ENCODE measurements at regions not wholly inside any gene's neighbourhood (a gene's known extent, or its start where the extent isn't known, plus 50 kb on each side); places are given as distances from the start of the nearest gene placed in this dataset.
"Not testable (repeated sequence)": the region's sequence is repeated elsewhere in the genome, so short reads cannot be mapped to it uniquely, and the experiment has no call there.

GRCh38 chr20:39745380-39745779 lies 783.2 kb downstream of the DHX35 start:
- Histone ChIP-seq H3K27ac (ENCODE audit: insufficient read depth in 1 of 2, low read depth in 1 of 2, low read length in 2 of 2, poor library complexity in 1 of 2, severe bottlenecking in 2 of 2) (no peak overlapping the region), H3K9me3 (ENCODE audit: control extremely low read depth in 1 of 5, control insufficient read depth in 4 of 5, insufficient read depth in 2 of 5, low read depth in 1 of 5, low read length in 4 of 5) (peaks cover 0 to 5% (median 0%) of the 10 kb centered on the region in 5 experiments), H3K27me3 (replicated peaks in 2 of 5; ENCODE audit: control insufficient read depth in 4 of 5, insufficient read depth in 5 of 5, low read length in 4 of 5) (no peaks in the 10 kb centered on the region), H3K4me3 (ENCODE audit: control insufficient read depth in 1 of 7, extremely low read depth in 1 of 7, insufficient read depth in 4 of 7, low read depth in 2 of 7, low read length in 6 of 7) (peak overlapping the region in 1 of 7 experiments; percentile 17), H3K36me3 (ENCODE audit: control insufficient read depth in 4 of 4, insufficient read depth in 4 of 4, low read length in 3 of 4) (no peaks in the 10 kb centered on the region), H3K4me1 (ENCODE audit: control extremely low read depth in 1 of 4, control insufficient read depth in 4 of 4, insufficient read depth in 4 of 4, low read length in 3 of 4) (no peaks in the 10 kb centered on the region)
- ChIA-PET POLR2A (no interaction called here), CTCF (no interaction called here)
- 89% methylated on average over 1 of the region's 1 CpG for WGBS (ENCODE audit: insufficient coverage)
- DNase-seq = no peak

GRCh38 chr20:39738651-39739050 lies 776.5 kb downstream of the DHX35 start:
- H3K4me3 ChIP-seq (ENCODE audit: control insufficient read depth in 1 of 7, extremely low read depth in 1 of 7, insufficient read depth in 4 of 7, low read depth in 2 of 7, low read length in 6 of 7) = no peak overlapping the region
- no peaks in the 10 kb centered on the region for H3K36me3 ChIP-seq (ENCODE audit: control insufficient read depth in 4 of 4, insufficient read depth in 4 of 4, low read length in 3 of 4)
- ChIA-PET CTCF (no interaction called here), POLR2A (no interaction called here)
- no peak overlapping the region for H3K27ac ChIP-seq (ENCODE audit: insufficient read depth in 1 of 2, low read depth in 1 of 2, low read length in 2 of 2, poor library complexity in 1 of 2, severe bottlenecking in 2 of 2)
- DNase-seq = no peak
- WGBS (ENCODE audit: insufficient coverage) = 100% methylated on average over 1 of the region's 2 CpGs
- no peaks in the 10 kb centered on the region for H3K27me3 ChIP-seq (replicated peaks in 2 of 5; ENCODE audit: control insufficient read depth in 4 of 5, insufficient read depth in 5 of 5, low read length in 4 of 5)
- no peaks in the 10 kb centered on the region for H3K4me1 ChIP-seq (ENCODE audit: control extremely low read depth in 1 of 4, control insufficient read depth in 4 of 4, insufficient read depth in 4 of 4, low read length in 3 of 4)
- no peaks in the 10 kb centered on the region for H3K9me3 ChIP-seq (ENCODE audit: control extremely low read depth in 1 of 5, control insufficient read depth in 4 of 5, insufficient read depth in 2 of 5, low read depth in 1 of 5, low read length in 4 of 5)

- POLR2A ChIA-PET = no interaction called here
- Histone ChIP-seq H3K4me3 (ENCODE audit: control insufficient read depth in 1 of 7, extremely low read depth in 1 of 7, insufficient read depth in 4 of 7, low read depth in 2 of 7, low read length in 6 of 7) (no peak overlapping the region), H3K9me3 (ENCODE audit: control extremely low read depth in 1 of 5, control insufficient read depth in 4 of 5, insufficient read depth in 2 of 5, low read depth in 1 of 5, low read length in 4 of 5) (peaks cover 0 to 5% (median 0%) of the 10 kb centered on the region in 5 experiments), H3K4me1 (ENCODE audit: control extremely low read depth in 1 of 4, control insufficient read depth in 4 of 4, insufficient read depth in 4 of 4, low read length in 3 of 4) (no peaks in the 10 kb centered on the region), H3K27ac (ENCODE audit: insufficient read depth in 1 of 2, low read depth in 1 of 2, low read length in 2 of 2, poor library complexity in 1 of 2, severe bottlenecking in 2 of 2) (no peak overlapping the region), H3K36me3 (ENCODE audit: control insufficient read depth in 4 of 4, insufficient read depth in 4 of 4, low read length in 3 of 4) (no peaks in the 10 kb centered on the region), H3K27me3 (replicated peaks in 2 of 5; ENCODE audit: control insufficient read depth in 4 of 5, insufficient read depth in 5 of 5, low read length in 4 of 5) (no peaks in the 10 kb centered on the region)
- 100% methylated on average over 2 of the region's 6 CpGs for WGBS (ENCODE audit: insufficient coverage)
- CTCF ChIA-PET = no interaction called here
- no peak for DNase-seq
Observed at GRCh38 chr20:39736434-39737327, 774.5 kb downstream of the DHX35 start.

GRCh38 chr20:39725513-39725912 lies 763.4 kb downstream of the DHX35 start:
- H3K4me3 ChIP-seq (ENCODE audit: control insufficient read depth in 1 of 7, extremely low read depth in 1 of 7, insufficient read depth in 4 of 7, low read depth in 2 of 7, low read length in 6 of 7); H3K27ac ChIP-seq (ENCODE audit: insufficient read depth in 1 of 2, low read depth in 1 of 2, low read length in 2 of 2, poor library complexity in 1 of 2, severe bottlenecking in 2 of 2); CTCF ChIA-PET; H3K36me3 ChIP-seq (ENCODE audit: control insufficient read depth in 4 of 4, insufficient read depth in 4 of 4, low read length in 3 of 4); DNase-seq; H3K4me1 ChIP-seq (ENCODE audit: control extremely low read depth in 1 of 4, control insufficient read depth in 4 of 4, insufficient read depth in 4 of 4, low read length in 3 of 4); H3K27me3 ChIP-seq (replicated peaks in 2 of 5; ENCODE audit: control insufficient read depth in 4 of 5, insufficient read depth in 5 of 5, low read length in 4 of 5); POLR2A ChIA-PET: not testable (repeated sequence)
- peaks cover 0 to 20% (median 8%) of the 10 kb centered on the region in 5 experiments for H3K9me3 ChIP-seq (ENCODE audit: control extremely low read depth in 1 of 5, control insufficient read depth in 4 of 5, insufficient read depth in 2 of 5, low read depth in 1 of 5, low read length in 4 of 5)
- no CpG with 5 or more reads among the region's 6 CpGs for WGBS (ENCODE audit: insufficient coverage)

GRCh38 chr20:39719293-39719692 lies 757.1 kb downstream of the DHX35 start:
- Histone ChIP-seq H3K4me1 (ENCODE audit: control extremely low read depth in 1 of 4, control insufficient read depth in 4 of 4, insufficient read depth in 4 of 4, low read length in 3 of 4) (no peaks in the 10 kb centered on the region), H3K36me3 (ENCODE audit: control insufficient read depth in 4 of 4, insufficient read depth in 4 of 4, low read length in 3 of 4) (no peaks in the 10 kb centered on the region), H3K27me3 (replicated peaks in 2 of 5; ENCODE audit: control insufficient read depth in 4 of 5, insufficient read depth in 5 of 5, low read length in 4 of 5) (no peaks in the 10 kb centered on the region), H3K4me3 (ENCODE audit: control insufficient read depth in 1 of 7, extremely low read depth in 1 of 7, insufficient read depth in 4 of 7, low read depth in 2 of 7, low read length in 6 of 7) (no peak overlapping the region), H3K27ac (ENCODE audit: insufficient read depth in 1 of 2, low read depth in 1 of 2, low read length in 2 of 2, poor library complexity in 1 of 2, severe bottlenecking in 2 of 2) (no peak overlapping the region), H3K9me3 (ENCODE audit: control extremely low read depth in 1 of 5, control insufficient read depth in 4 of 5, insufficient read depth in 2 of 5, low read depth in 1 of 5, low read length in 4 of 5) (no peaks in the 10 kb centered on the region)
- POLR2A ChIA-PET = no interaction called here
- CTCF ChIA-PET = no interaction called here
- DNase-seq = no peak
- WGBS (ENCODE audit: insufficient coverage) = no CpG with 5 or more reads among the region's 2 CpGs

GRCh38 chr20:39717936-39718335 lies 755.8 kb downstream of the DHX35 start:
- Histone ChIP-seq H3K27ac (ENCODE audit: insufficient read depth in 1 of 2, low read depth in 1 of 2, low read length in 2 of 2, poor library complexity in 1 of 2, severe bottlenecking in 2 of 2) (no peak overlapping the region), H3K4me1 (ENCODE audit: control extremely low read depth in 1 of 4, control insufficient read depth in 4 of 4, insufficient read depth in 4 of 4, low read length in 3 of 4) (no peaks in the 10 kb centered on the region), H3K27me3 (replicated peaks in 2 of 5; ENCODE audit: control insufficient read depth in 4 of 5, insufficient read depth in 5 of 5, low read length in 4 of 5) (no peaks in the 10 kb centered on the region), H3K36me3 (ENCODE audit: control insufficient read depth in 4 of 4, insufficient read depth in 4 of 4, low read length in 3 of 4) (no peaks in the 10 kb centered on the region), H3K4me3 (ENCODE audit: control insufficient read depth in 1 of 7, extremely low read depth in 1 of 7, insufficient read depth in 4 of 7, low read depth in 2 of 7, low read length in 6 of 7) (no peak overlapping the region), H3K9me3 (ENCODE audit: control extremely low read depth in 1 of 5, control insufficient read depth in 4 of 5, insufficient read depth in 2 of 5, low read depth in 1 of 5, low read length in 4 of 5) (no peaks in the 10 kb centered on the region)
- ChIA-PET POLR2A (no interaction called here), CTCF (no interaction called here)
- no peak for DNase-seq
- WGBS (ENCODE audit: insufficient coverage) = 83% methylated on average over 4 of the region's 5 CpGs

GRCh38 chr20:39716796-39717341 lies 754.7 kb downstream of the DHX35 start:
- H3K27ac ChIP-seq (ENCODE audit: insufficient read depth in 1 of 2, low read depth in 1 of 2, low read length in 2 of 2, poor library complexity in 1 of 2, severe bottlenecking in 2 of 2) = no peak overlapping the region
- CTCF ChIA-PET = no interaction called here
- H3K36me3 ChIP-seq (ENCODE audit: control insufficient read depth in 4 of 4, insufficient read depth in 4 of 4, low read length in 3 of 4) = no peaks in the 10 kb centered on the region
- no peaks in the 10 kb centered on the region for H3K4me1 ChIP-seq (ENCODE audit: control extremely low read depth in 1 of 4, control insufficient read depth in 4 of 4, insufficient read depth in 4 of 4, low read length in 3 of 4)
- DNase-seq = no peak
- no peaks in the 10 kb centered on the region for H3K27me3 ChIP-seq (replicated peaks in 2 of 5; ENCODE audit: control insufficient read depth in 4 of 5, insufficient read depth in 5 of 5, low read length in 4 of 5)
- 100% methylated on average over 1 of the region's 1 CpG for WGBS (ENCODE audit: insufficient coverage)
- H3K4me3 ChIP-seq (ENCODE audit: control insufficient read depth in 1 of 7, extremely low read depth in 1 of 7, insufficient read depth in 4 of 7, low read depth in 2 of 7, low read length in 6 of 7) = no peak overlapping the region
- POLR2A ChIA-PET = no interaction called here
- H3K9me3 ChIP-seq (ENCODE audit: control extremely low read depth in 1 of 5, control insufficient read depth in 4 of 5, insufficient read depth in 2 of 5, low read depth in 1 of 5, low read length in 4 of 5) = peaks cover 0 to 1% (median 0%) of the 10 kb centered on the region in 5 experiments

All from common myeloid progenitor, CD34-positive (primary cell).